ENCODE measurements at regions not wholly inside any gene's neighbourhood (a gene's known extent, or its start where the extent isn't known, plus 50 kb on each side); places are given as distances from the start of the nearest gene placed in this dataset.

DNA sequence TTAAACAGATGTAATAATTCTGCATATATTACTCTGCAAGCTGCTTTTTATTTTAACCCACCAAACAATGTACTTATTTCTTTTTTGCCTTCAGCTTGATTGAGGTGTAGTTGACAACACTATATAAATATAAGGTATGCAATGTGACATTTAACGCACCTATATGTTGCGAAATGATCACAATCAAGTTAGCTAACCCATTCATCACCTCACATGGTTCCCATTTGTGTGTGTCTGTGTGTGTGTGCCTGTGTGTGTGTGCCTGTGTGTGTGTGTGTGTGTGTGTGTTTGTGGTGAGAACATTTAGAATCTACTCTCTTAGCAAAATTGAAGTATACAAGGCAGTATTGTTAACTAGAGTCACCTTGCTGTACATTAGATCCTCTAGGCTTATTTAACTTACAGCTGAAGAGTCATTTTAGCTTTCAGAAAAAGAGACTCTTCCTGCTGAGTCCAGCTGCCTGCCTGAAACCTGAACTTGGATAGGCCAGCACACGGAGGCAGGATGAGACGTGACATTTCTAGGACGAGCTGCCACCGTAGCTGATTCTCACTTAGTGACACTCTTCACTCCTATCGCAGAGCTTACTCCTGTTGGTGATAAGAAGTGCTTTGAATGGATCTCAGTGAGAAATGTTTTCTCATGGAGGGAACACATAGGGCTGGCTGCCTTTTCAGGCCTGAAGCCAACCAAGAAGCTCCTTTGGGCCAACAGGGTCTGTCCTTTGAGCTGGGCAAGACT lies 126.5 kb upstream of the RIPOR2 start:
- Histone ChIP-seq H2BK20ac (ENCODE audit: low read depth, low read length, poor library complexity, severe bottlenecking) (no peak overlapping the region), H3K79me2 (ENCODE audit: insufficient read depth, low read length) (no peaks in the 10 kb centered on the region), H3K56ac (ENCODE audit: insufficient read length, low read depth, low read length) (no peak overlapping the region), H3K4me2 (ENCODE audit: insufficient read depth, insufficient read length, low read length) (no peak overlapping the region), H3K18ac (ENCODE audit: insufficient read length, low read depth, low read length) (no peak overlapping the region), H3K9me3 (ENCODE audit: control insufficient read depth, low read depth, low read length) (no peaks in the 10 kb centered on the region), H4K20me1 (ENCODE audit: control insufficient read depth, insufficient read depth, insufficient read length) (no peaks in the 10 kb centered on the region), H2BK5ac (ENCODE audit: insufficient read length, low read length) (no peak overlapping the region), H3T11ph (ENCODE audit: low read length) (no peak overlapping the region), H3K4ac (ENCODE audit: low read depth, low read length) (no peak overlapping the region), H3K14ac (ENCODE audit: insufficient read depth, low read length) (no peak overlapping the region), H2BK120ac (ENCODE audit: low read depth, low read length, poor library complexity, severe bottlenecking) (no peak overlapping the region), H3K27ac (ENCODE audit: insufficient read length, low read depth, low read length) (peak overlapping the region; percentile 75), H3K27me3 (ENCODE audit: insufficient read depth, low read length) (no peaks in the 10 kb centered on the region), H2BK12ac (ENCODE audit: insufficient read length, low read depth, low read length) (no peak overlapping the region), H3K4me1 (ENCODE audit: insufficient read depth, low read length) (peaks cover 2% of the 10 kb centered on the region; the same call in 1 of the 2 replicates), H3K23me2 (ENCODE audit: insufficient read length, low read depth, low read length, poor library complexity, severe bottlenecking) (no peaks in the 10 kb centered on the region), H2AFZ (ENCODE audit: low read length) (no peak overlapping the region), H3K79me1 (ENCODE audit: insufficient read depth, low read depth, low read length, poor library complexity, severe bottlenecking) (no peaks in the 10 kb centered on the region), H2AK5ac (ENCODE audit: insufficient read length, low read length) (no peak overlapping the region), H4K5ac (ENCODE audit: insufficient read length, low read depth, low read length) (no peak overlapping the region), H3K23ac (ENCODE audit: insufficient read length, low read depth, low read length) (no peak overlapping the region), H3K9ac (ENCODE audit: extremely low read depth, insufficient read length, low read length) (no peak overlapping the region), H2BK15ac (ENCODE audit: low read depth, low read length) (no peak overlapping the region), H4K91ac (ENCODE audit: insufficient read length, low read depth, low read length) (no peak overlapping the region), H4K8ac (replicated peaks; ENCODE audit: insufficient read length, low read depth, low read length) (no peak overlapping the region)
- WGBS (ENCODE audit: extremely low coverage, insufficient read length, low lambda C conversion rate), result no CpG with 5 or more reads among the region's 7 CpGs
- Mint-ChIP-seq H3K27ac (peak overlapping the region; percentile 57 to 96 (median 95)), H3K36me3 (ENCODE audit: insufficient read depth in 1 of 3, low read depth in 3 of 3) (peaks cover 2 to 11% (median 9%) of the 10 kb centered on the region in 3 experiments; a peak in 5 of 7 replicates), H3K9me3 (peaks cover 9 to 11% of the 10 kb centered on the region in 2 experiments; a peak in 4 of 5 replicates), H3K27me3 (ENCODE audit: low read depth) (no peaks in the 10 kb centered on the region), H3K4me3 (peak overlapping the region in 1 of 2 experiments; percentile 40; a peak in 1 of 5 replicates), H3K4me1 (peaks cover 25 to 27% of the 10 kb centered on the region in 2 experiments)
- no peak for DNase-seq
- TF ChIP-seq CTCF (conservative IDR thresholded peaks at IDR 0.05), result no peak

Data from H9 (cell line).